Activated CD4-positive, alpha-beta T cell treated with anti-CD3 and anti-CD28 coated beads, Interleukin-2, amount 10 ng/mL, durations not matched to agents 7 days and 5 days (primary cell): ENCODE measurements at regions not wholly inside any gene's neighbourhood (a gene's known extent, or its start where the extent isn't known, plus 50 kb on each side); places are given as distances from the start of the nearest gene placed in this dataset.

Experiments
- CTCF ChIA-PET: fragments of 350-600 bp; sonication (Branson Sonifier 250); formaldehyde crosslinking; loops from one replicate; lab custom pipeline; 2021; ENCODE audit warnings: antibody characterized with exemption; lab: Charles Lee
- POLR2A ChIA-PET: fragments of 350-600 bp; sonication (Branson Sonifier 250); formaldehyde crosslinking; loops from one replicate; lab custom pipeline; 2021; ENCODE audit warnings: antibody characterized with exemption; lab: Charles Lee
- DNase-seq: peaks from one replicate; pipeline ENCODE4 v3.0.0-alpha.2; 2020
- H3K27ac Mint-ChIP-seq: one replicate; pipeline ENCODE4 v1.8.0; 2021; ENCODE audit warnings: mild to moderate bottlenecking, moderate library complexity, mixed read lengths
- H3K27me3 Mint-ChIP-seq: one replicate; pipeline ENCODE4 v1.8.0; 2021; ENCODE audit warnings: mixed read lengths
- H3K36me3 Mint-ChIP-seq: one replicate; pipeline ENCODE4 v1.8.0; 2021; ENCODE audit warnings: low read depth, mixed read lengths
- H3K4me1 Mint-ChIP-seq: one replicate; pipeline ENCODE4 v1.8.0; 2021; ENCODE audit warnings: mixed read lengths
- H3K4me3 Mint-ChIP-seq: one replicate; pipeline ENCODE4 v1.8.0; 2021; ENCODE audit warnings: mild to moderate bottlenecking, moderate library complexity, mixed read lengths
- H3K9me3 Mint-ChIP-seq: one replicate; pipeline ENCODE4 v1.8.0; 2021; ENCODE audit warnings: mixed read lengths

DNA sequence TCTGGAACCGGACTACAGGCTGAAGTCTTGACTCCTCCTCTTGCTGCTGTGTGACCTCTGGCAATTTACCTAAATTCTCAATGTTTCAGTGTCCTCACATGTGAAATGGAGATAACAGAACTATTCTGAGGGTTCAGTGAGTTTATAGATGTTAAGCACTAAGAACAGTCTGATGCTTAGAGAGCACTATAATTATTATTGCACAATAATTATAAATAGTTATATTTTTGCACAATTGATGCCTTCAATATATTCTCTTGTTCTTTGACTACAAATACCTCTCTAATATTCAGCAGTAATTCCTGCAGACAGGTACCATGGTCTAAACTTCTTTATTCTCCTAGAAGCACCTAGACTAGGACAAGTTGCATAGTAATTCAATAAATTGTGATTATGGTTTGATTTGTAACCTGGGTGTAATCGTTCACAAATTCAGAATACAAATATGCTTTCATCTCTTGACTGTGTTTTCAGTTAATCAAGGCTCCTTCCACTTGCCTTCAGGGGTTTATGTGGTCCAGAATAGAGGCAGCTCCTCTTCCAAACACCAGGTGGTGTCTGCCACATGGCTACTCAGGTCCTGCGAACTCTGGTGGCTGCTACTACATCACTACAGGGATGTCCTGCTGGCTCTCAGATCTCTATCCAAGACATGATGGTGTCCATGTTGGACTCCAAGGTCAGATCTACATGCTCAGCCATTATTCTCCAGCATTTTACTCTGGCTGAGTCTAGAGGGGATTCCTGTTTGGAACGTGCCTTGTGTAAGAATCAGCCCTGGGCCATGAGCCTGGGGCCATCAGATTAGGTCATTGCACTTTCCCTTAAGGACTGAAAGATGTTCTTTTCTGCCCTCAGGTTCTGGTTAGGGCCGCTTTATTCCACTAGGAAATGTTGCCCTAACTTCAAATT, 103.4 kb downstream of the QRFPR start:
- H3K27ac Mint-ChIP-seq = no peak overlapping the region
- no peaks in the 10 kb centered on the region for H3K36me3 Mint-ChIP-seq
- H3K4me1 Mint-ChIP-seq = peaks cover 4% of the 10 kb centered on the region
- H3K27me3 Mint-ChIP-seq = peaks cover 7% of the 10 kb centered on the region
- no peak for DNase-seq
- no peaks in the 10 kb centered on the region for H3K9me3 Mint-ChIP-seq
- H3K4me3 Mint-ChIP-seq = no peak overlapping the region
- ChIA-PET POLR2A (no interaction called here), CTCF (no interaction called here)

DNA sequence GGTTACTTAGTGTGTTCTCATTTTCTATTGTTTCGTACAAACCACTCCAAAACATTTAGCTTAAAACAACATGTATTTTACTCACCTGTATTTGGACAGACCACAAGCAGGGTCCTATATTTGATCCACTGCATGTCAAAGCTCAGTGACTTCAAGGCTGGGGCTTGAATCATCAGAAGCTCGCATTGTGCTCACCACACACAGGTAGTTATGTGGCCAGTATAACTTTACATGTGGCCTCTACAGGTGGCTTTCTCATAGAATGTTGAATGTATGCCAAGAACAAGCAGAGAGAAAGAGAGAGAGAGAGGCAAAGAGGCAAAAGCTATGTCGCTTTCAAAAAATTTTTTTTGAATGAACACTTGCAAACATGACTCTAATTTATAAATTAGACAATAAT, 107.6 kb downstream of the QRFPR start:
- peaks cover 5% of the 10 kb centered on the region for H3K4me1 Mint-ChIP-seq
- no peak overlapping the region for H3K27ac Mint-ChIP-seq
- no peak for DNase-seq
- CTCF ChIA-PET = interaction anchor here (1.0 to 1.1 kb wide), 2 partner anchors 24 to 81 kb away, joined by 3 read pairs; no protein-coding TSS in a partner anchor
- no peaks in the 10 kb centered on the region for H3K36me3 Mint-ChIP-seq
- POLR2A ChIA-PET = no interaction called here
- peaks cover 8% of the 10 kb centered on the region for H3K27me3 Mint-ChIP-seq
- no peaks in the 10 kb centered on the region for H3K9me3 Mint-ChIP-seq
- no peak overlapping the region for H3K4me3 Mint-ChIP-seq

DNA sequence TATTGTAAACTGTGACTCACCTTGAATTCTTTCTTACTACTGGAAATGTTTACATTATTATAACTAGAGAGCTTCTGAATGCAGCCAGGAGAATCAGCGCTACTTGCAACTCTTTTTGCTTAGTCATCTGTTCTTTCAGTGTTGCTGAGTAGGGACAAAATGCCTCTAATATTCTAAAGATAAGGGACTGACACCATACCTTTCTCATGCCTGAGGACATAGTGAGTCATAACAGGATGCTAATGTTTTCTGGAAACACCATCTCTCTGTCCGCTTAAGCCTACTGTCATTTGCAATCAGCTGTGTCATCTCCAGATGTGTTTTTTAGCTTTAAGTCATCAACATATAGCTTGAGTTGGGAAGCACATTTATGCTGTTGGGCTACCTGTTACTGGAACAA, 108.3 kb downstream of the QRFPR start:
- Mint-ChIP-seq H3K27me3 (peaks cover 8% of the 10 kb centered on the region), H3K9me3 (no peaks in the 10 kb centered on the region), H3K4me1 (peaks cover 5% of the 10 kb centered on the region), H3K4me3 (no peak overlapping the region), H3K27ac (no peak overlapping the region), H3K36me3 (no peaks in the 10 kb centered on the region)
- ChIA-PET POLR2A (no interaction called here), CTCF (interaction anchor here (1.0 kb wide), 2 partner anchors 10 to 80 kb away, joined by 3 to 4 read pairs; no protein-coding TSS in a partner anchor)
- DNase-seq = no peak

DNA sequence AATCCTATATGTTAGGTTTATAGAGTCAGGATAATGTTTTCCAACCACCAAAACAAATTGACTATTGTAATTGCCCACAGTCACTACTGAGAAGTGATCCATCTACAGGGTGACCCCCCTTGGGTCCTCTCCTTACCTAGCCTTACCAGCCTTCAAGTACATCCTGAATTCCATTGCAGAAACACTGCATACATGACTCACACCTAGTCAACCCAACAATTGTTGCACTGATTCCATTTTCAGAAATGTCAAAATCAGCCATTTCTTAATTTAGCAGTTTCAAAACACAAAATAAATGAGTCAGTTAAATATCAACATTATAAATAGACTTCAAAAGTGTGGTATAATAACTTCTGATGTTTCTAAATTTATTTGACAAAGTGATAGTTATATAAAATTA, 106.3 kb upstream of the TNIP3 start:
- no peak overlapping the region for H3K27ac Mint-ChIP-seq
- CTCF ChIA-PET = no interaction called here
- POLR2A ChIA-PET = no interaction called here
- no peaks in the 10 kb centered on the region for H3K36me3 Mint-ChIP-seq
- DNase-seq = no peak
- H3K4me1 Mint-ChIP-seq = peaks cover 7% of the 10 kb centered on the region
- peaks cover 2% of the 10 kb centered on the region for H3K9me3 Mint-ChIP-seq
- H3K27me3 Mint-ChIP-seq = peaks cover 8% of the 10 kb centered on the region
- no peak overlapping the region for H3K4me3 Mint-ChIP-seq

DNA sequence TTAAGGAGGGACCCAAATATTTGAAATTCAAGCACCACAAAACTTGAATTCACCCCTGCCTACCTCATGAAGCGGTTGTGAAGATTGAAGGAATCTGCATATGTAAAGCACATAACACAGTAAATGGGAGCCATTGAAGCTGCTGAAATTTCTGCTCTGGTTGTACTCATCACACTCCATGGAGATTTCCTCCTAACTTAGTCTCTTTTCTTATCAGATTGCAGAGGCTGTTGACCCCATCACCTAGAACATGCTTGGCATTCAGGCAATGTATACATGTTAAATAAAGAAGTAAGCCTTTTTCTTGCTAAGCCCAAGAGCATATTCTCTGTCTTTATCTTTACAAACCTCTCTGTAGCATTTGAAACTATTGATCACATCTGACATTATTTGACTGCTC, 104.9 kb upstream of the TNIP3 start:
- ChIA-PET POLR2A (no interaction called here), CTCF (no interaction called here)
- Mint-ChIP-seq H3K27me3 (peaks cover 4% of the 10 kb centered on the region), H3K36me3 (no peaks in the 10 kb centered on the region), H3K9me3 (peaks cover 2% of the 10 kb centered on the region), H3K4me3 (no peak overlapping the region), H3K4me1 (peaks cover 7% of the 10 kb centered on the region), H3K27ac (no peak overlapping the region)
- no peak for DNase-seq

DNA sequence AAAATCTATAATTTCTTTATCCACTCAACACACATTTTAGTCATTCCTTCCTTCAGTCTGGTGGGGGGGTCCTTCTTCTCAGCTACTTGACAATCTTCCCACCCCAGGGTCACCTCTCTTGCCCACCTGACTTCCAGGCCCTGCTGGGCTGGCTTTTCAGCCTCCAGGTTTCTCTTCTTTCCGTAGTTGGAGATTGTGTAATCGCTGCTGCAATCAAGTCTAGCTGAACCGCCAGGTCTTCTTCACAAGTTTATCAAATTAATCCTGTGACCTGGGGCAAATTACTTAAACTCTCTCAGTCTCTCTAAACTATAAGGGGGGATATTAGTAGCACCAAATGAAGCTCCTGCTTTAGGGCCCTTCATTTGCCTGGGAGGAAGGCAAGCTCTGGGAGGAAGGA, 102.9 kb upstream of the TNIP3 start:
- no peak overlapping the region for H3K4me3 Mint-ChIP-seq
- CTCF ChIA-PET = interaction anchor here (0.9 kb wide), 1 partner anchor 13 kb away, joined by 3 read pairs; no protein-coding TSS in a partner anchor
- POLR2A ChIA-PET = no interaction called here
- no peak for DNase-seq
- peaks cover 2% of the 10 kb centered on the region for H3K4me1 Mint-ChIP-seq
- H3K27me3 Mint-ChIP-seq = peaks cover 4% of the 10 kb centered on the region
- H3K9me3 Mint-ChIP-seq = peaks cover 4% of the 10 kb centered on the region
- no peaks in the 10 kb centered on the region for H3K36me3 Mint-ChIP-seq
- H3K27ac Mint-ChIP-seq = no peak overlapping the region

DNA sequence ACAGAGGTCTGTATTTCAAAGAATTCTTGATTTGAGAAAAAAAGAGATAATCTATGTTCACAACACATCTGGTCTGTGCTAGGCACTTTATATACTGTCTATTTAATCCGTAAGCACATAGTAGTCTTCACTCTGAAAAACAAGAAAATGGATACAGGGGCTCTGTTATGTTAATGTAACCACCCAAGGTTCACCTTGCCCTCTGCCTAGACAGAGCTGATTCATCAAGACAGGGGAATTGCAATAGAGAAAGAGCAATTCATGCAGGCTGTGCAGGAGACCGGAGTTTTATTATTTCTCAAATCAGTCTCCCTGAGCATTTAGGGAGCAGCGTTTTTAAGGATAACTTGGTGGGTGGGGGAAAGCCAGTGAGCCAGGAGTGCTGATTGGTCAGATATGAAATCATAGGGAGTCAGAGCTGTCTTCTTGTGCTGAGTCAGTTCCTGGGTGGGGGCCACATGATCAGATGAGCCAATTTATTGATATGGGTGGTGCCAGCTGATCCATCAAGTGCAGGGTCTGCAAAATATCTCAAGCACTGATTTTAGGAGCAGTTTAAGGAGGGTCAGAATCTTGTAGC, 92.9 kb upstream of the TNIP3 start:
- peaks cover 52% of the 10 kb centered on the region for H3K4me1 Mint-ChIP-seq
- H3K27me3 Mint-ChIP-seq = peaks cover 3% of the 10 kb centered on the region
- peaks cover 11% of the 10 kb centered on the region for H3K9me3 Mint-ChIP-seq
- ChIA-PET CTCF (interaction anchor here (0.6 to 0.9 kb wide), 3 partner anchors 13 to 65 kb away, joined by 3 to 4 read pairs (median 3); no protein-coding TSS in a partner anchor), POLR2A (interaction anchor here (0.6 kb wide), 1 partner anchor 90 kb away, joined by 4 read pairs; no protein-coding TSS in a partner anchor)
- H3K27ac Mint-ChIP-seq = peak overlapping the region; percentile 87
- no peak overlapping the region for H3K4me3 Mint-ChIP-seq
- peaks cover 1% of the 10 kb centered on the region for H3K36me3 Mint-ChIP-seq
- no peak for DNase-seq

DNA sequence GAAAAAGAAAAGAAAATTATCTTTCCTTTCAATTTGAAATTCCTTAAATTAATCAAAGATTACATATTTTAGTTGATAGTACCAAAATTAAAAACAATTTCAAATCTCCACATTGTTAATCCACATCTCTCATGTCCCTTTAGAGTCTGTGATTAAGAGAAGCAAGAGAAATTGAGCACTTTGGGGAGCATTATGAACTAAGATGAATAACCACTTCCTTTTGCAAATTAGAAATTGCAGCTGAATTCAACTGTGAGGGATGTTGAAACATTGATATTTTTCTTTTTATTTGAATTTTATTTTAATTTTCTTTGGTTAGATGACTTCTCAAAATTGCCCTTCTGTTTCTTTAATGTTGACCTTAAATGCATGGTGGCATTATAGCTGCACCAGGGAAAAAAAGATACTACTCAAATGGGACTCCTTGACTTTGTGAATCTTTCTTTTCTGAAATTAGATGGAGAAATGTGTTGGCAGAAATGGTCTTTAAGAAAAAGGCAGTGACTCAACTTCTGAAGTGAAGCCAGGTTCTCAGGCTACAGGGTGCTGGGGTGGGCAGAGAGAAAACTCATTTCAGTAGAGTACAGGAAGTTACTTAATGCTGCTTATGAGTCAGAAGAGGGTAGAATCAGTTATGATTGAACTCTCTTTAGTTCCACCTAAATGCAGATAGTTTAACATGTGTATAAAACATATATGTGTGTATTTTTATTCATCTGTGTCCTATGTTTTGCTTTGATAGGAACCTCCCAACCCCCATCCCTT, 92.0 kb upstream of the TNIP3 start:
- CTCF ChIA-PET = no interaction called here
- Mint-ChIP-seq H3K4me1 (peaks cover 52% of the 10 kb centered on the region), H3K27ac (peak overlapping the region; percentile 87), H3K4me3 (no peak overlapping the region), H3K36me3 (peaks cover 1% of the 10 kb centered on the region), H3K27me3 (peaks cover 3% of the 10 kb centered on the region), H3K9me3 (peaks cover 11% of the 10 kb centered on the region)
- POLR2A ChIA-PET = no interaction called here
- DNase-seq = peak; percentile 53

DNA sequence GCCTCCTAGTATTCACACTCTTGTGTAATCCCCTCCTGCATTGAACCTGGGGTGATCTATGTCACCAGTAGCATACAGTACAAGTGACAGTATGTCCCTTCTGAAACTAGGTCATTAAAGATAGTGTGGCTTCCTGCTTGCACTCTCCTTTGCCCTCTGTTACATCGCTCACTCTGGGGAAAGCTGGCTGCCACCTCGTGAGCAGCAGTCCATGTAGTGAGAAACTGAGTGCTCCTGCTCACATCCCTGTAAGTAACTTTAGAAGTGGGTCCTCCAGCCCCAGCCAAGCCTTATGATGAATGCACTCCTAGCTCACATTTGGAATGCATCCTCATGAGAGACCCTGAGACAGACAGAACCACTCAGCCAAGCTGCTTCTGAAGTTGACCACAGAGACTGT, 89.8 kb upstream of the TNIP3 start:
- POLR2A ChIA-PET = no interaction called here
- peaks cover 3% of the 10 kb centered on the region for H3K27me3 Mint-ChIP-seq
- H3K9me3 Mint-ChIP-seq = peaks cover 11% of the 10 kb centered on the region
- peaks cover 1% of the 10 kb centered on the region for H3K36me3 Mint-ChIP-seq
- no peak for DNase-seq
- CTCF ChIA-PET = interaction anchor here (1.4 to 1.8 kb wide), 3 partner anchors 14 to 62 kb away, joined by 3 to 6 read pairs (median 4); no protein-coding TSS in a partner anchor
- peaks cover 59% of the 10 kb centered on the region for H3K4me1 Mint-ChIP-seq
- H3K4me3 Mint-ChIP-seq = no peak overlapping the region
- peak overlapping the region; percentile 54 for H3K27ac Mint-ChIP-seq

DNA sequence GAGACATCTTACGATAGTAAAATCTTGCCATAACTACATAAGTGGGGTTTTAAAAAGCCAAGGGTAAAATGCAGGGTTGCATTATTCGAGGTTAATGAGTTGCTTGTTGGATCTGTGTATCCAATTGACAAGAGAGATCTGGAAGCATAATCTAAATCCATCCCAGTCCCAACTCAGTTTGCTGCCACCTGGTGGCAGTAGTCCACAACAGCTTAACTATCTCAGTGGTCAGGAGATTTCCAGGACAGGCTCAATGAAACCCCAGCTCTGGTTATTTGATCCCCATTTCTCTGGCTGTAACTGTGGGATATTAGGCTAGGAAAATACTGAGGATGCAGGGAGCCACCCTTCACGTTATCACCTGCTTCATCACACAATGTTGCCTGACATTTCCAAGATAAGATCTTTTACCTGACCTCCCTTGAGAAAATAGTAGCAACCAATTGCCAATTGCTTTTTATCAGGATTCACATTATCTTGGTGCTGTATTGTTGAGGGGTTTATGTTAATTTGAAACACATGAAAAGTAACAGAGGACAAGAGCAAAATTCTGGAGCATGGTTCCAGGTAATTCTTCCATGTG, 88.2 kb upstream of the TNIP3 start:
- H3K27ac Mint-ChIP-seq = no peak overlapping the region
- peaks cover 50% of the 10 kb centered on the region for H3K4me1 Mint-ChIP-seq

DNA sequence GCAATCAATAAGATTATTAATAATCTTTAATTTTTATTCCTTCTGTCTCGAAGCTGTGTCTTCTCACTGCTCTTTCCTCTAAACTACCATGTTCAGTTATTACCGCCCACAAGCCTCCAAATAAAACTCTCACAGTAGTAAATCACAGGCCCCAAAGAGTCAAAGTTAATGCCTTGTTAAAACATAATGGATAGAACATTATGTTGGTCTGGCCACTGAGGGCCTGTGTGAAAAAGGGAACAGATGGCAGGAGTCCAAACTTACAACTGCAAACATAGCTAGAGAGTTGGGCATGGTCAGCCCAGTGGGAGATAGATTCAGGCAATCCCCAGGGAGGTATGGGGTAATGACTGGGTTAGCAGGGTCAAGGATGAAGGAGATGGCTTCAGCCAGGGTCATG, 84.6 kb upstream of the TNIP3 start:
- no peaks in the 10 kb centered on the region for H3K9me3 Mint-ChIP-seq
- no peak overlapping the region for H3K27ac Mint-ChIP-seq
- no peak for DNase-seq
- H3K4me3 Mint-ChIP-seq = no peak overlapping the region
- CTCF ChIA-PET = interaction anchor here (0.8 to 1.9 kb wide), 3 partner anchors 9 to 57 kb away, joined by 3 to 8 read pairs (median 3); no protein-coding TSS in a partner anchor
- H3K27me3 Mint-ChIP-seq = peaks cover 3% of the 10 kb centered on the region
- H3K4me1 Mint-ChIP-seq = peaks cover 23% of the 10 kb centered on the region
- POLR2A ChIA-PET = no interaction called here
- H3K36me3 Mint-ChIP-seq = no peaks in the 10 kb centered on the region

More for the DNA sequence above, 88.2 kb upstream of the TNIP3 start:
- CTCF ChIA-PET = interaction anchor here (0.5 to 1.5 kb wide), 4 partner anchors 9 to 1346 kb away, joined by 3 to 7 read pairs (median 3); no protein-coding TSS in a partner anchor
- Mint-ChIP-seq H3K9me3 (peaks cover 3% of the 10 kb centered on the region), H3K27me3 (peaks cover 3% of the 10 kb centered on the region), H3K4me3 (no peak overlapping the region), H3K36me3 (peaks cover 1% of the 10 kb centered on the region)
- DNase-seq = peak; percentile 60
- POLR2A ChIA-PET = no interaction called here

DNA sequence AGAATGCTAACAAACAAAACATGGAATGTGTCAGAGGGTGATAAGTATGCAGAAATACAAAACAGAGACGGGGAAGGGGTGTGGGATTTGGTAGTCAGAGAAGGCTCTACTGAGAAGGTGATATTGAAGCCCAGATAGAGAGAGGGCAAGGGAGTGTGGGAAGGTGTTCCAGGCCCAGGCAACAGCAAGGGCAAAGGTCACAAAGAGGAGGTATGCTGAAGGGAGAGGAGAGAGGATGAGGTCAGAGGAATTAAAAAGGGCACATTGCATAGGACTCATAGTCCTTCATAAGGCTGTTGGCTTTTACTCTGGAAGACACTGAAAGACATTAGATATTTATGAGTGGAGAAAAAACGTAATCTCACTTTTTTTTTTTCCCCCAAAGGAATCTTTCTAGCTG, 82.6 kb upstream of the TNIP3 start:
- no peaks in the 10 kb centered on the region for H3K9me3 Mint-ChIP-seq
- peaks cover 3% of the 10 kb centered on the region for H3K27me3 Mint-ChIP-seq
- H3K36me3 Mint-ChIP-seq = no peaks in the 10 kb centered on the region
- DNase-seq = no peak
- H3K4me1 Mint-ChIP-seq = peaks cover 16% of the 10 kb centered on the region
- H3K27ac Mint-ChIP-seq = no peak overlapping the region
- no peak overlapping the region for H3K4me3 Mint-ChIP-seq
- CTCF ChIA-PET = no interaction called here
- POLR2A ChIA-PET = no interaction called here
